ENCODE measurements at regions not wholly inside any gene's neighbourhood (a gene's known extent, or its start where the extent isn't known, plus 50 kb on each side); places are given as distances from the start of the nearest gene placed in this dataset.

DNA sequence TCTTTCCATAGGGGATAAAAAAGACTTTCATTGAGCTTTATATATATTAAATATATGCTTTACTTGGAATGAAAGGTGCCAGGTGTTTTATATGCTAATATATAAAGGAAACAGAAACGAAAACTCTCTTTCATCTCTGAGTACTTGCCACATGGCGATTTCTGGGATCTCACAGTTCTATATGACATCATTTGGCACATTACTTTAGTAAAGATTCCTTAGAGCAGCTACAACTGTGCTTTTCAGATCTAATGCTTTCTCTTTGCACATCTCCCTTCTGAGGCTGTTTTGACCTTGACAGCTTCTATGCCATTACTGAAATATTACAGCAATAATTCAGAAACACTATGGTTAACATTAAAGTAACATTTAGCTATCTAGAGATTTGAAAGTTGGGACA, 1082.9 kb upstream of the CDH2 start:
- intact Hi-C loops (cut with micrococcal nuclease; ENCODE audit: unreplicated experiment), result no loop called here
- no peak overlapping the region for H3K4me3 ChIP-seq (ENCODE audit: low read depth, low read length)
- H3K9me3 ChIP-seq, result no peaks in the 10 kb centered on the region
- H3K36me3 Mint-ChIP-seq (ENCODE audit: insufficient read depth, unreplicated experiment), result no peaks in the 10 kb centered on the region
- H3K36me3 ChIP-seq (ENCODE audit: control insufficient read depth, insufficient read depth, low read length), result no peaks in the 10 kb centered on the region
- no peak overlapping the region for H3K27ac Mint-ChIP-seq (ENCODE audit: unreplicated experiment)
- H3K4me3 Mint-ChIP-seq (ENCODE audit: unreplicated experiment), result no peak overlapping the region
- no peaks in the 10 kb centered on the region for H3K27me3 ChIP-seq (replicated peaks; ENCODE audit: control insufficient read depth, insufficient read depth, low read length)
- no peaks in the 10 kb centered on the region for H3K27me3 Mint-ChIP-seq (ENCODE audit: insufficient read depth, unreplicated experiment)
- H3K9me3 Mint-ChIP-seq (ENCODE audit: unreplicated experiment), result no peaks in the 10 kb centered on the region
- TF ChIP-seq, protein P1, sequence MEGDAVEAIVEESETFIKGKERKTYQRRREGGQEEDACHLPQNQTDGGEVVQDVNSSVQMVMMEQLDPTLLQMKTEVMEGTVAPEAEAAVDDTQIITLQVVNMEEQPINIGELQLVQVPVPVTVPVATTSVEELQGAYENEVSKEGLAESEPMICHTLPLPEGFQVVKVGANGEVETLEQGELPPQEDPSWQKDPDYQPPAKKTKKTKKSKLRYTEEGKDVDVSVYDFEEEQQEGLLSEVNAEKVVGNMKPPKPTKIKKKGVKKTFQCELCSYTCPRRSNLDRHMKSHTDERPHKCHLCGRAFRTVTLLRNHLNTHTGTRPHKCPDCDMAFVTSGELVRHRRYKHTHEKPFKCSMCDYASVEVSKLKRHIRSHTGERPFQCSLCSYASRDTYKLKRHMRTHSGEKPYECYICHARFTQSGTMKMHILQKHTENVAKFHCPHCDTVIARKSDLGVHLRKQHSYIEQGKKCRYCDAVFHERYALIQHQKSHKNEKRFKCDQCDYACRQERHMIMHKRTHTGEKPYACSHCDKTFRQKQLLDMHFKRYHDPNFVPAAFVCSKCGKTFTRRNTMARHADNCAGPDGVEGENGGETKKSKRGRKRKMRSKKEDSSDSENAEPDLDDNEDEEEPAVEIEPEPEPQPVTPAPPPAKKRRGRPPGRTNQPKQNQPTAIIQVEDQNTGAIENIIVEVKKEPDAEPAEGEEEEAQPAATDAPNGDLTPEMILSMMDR (IDR thresholded peaks at IDR 0.05; ENCODE audit: insufficient read depth in 1 of 2, low read depth in 1 of 2, low read length in 1 of 2, severe bottlenecking in 1 of 2, unreplicated experiment in 1 of 2), result no peak
- DNase-seq, result no peak
- CTCF ChIA-PET, result no interaction called here
- POLR2A ChIA-PET, result no interaction called here
- BruUV-seq (replicated peaks), result no TSS peak
- no peaks in the 10 kb centered on the region for H3K4me1 Mint-ChIP-seq (ENCODE audit: low read depth, unreplicated experiment)
- no peaks in the 10 kb centered on the region for H3K4me1 ChIP-seq

DNA sequence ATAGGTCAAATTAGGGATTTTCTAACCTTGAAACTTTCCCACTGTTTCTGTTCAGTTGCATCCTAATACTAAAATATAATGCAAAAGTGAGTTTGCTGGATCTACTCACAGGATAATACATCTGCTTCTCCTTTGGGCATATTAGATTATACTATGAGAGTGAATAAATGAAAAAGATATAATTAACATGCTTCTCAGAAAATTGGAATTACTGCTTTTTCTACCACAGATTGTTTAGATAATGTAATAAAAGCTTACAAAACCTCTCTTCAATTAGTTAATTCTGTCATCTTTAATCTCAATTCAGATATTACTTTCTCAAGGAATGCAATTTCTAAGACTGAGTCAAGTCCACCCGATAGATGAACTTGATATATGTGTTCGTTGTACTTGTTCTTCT, 1077.2 kb upstream of the CDH2 start:
- Histone ChIP-seq H3K36me3 (ENCODE audit: control insufficient read depth, insufficient read depth, low read length) (no peaks in the 10 kb centered on the region), H3K4me3 (ENCODE audit: low read depth, low read length) (no peak overlapping the region), H3K9me3 (no peaks in the 10 kb centered on the region), H3K27me3 (replicated peaks; ENCODE audit: control insufficient read depth, insufficient read depth, low read length) (no peaks in the 10 kb centered on the region), H3K4me1 (no peaks in the 10 kb centered on the region)
- no peaks in the 10 kb centered on the region for H3K27me3 Mint-ChIP-seq (ENCODE audit: insufficient read depth, unreplicated experiment)
- H3K4me1 Mint-ChIP-seq (ENCODE audit: low read depth, unreplicated experiment), result no peaks in the 10 kb centered on the region
- H3K9me3 Mint-ChIP-seq (ENCODE audit: unreplicated experiment), result no peaks in the 10 kb centered on the region
- no TSS peak for BruUV-seq (replicated peaks)
- intact Hi-C loops (cut with micrococcal nuclease; ENCODE audit: unreplicated experiment), result no loop called here
- H3K4me3 Mint-ChIP-seq (ENCODE audit: unreplicated experiment), result no peak overlapping the region
- POLR2A ChIA-PET, result no interaction called here
- TF ChIP-seq, protein P1 (IDR thresholded peaks at IDR 0.05; ENCODE audit: insufficient read depth in 1 of 2, low read depth in 1 of 2, low read length in 1 of 2, severe bottlenecking in 1 of 2, unreplicated experiment in 1 of 2), result no peak
- H3K27ac Mint-ChIP-seq (ENCODE audit: unreplicated experiment), result no peak overlapping the region
- CTCF ChIA-PET, result no interaction called here
- no peak for DNase-seq
- H3K36me3 Mint-ChIP-seq (ENCODE audit: insufficient read depth, unreplicated experiment), result no peaks in the 10 kb centered on the region

DNA sequence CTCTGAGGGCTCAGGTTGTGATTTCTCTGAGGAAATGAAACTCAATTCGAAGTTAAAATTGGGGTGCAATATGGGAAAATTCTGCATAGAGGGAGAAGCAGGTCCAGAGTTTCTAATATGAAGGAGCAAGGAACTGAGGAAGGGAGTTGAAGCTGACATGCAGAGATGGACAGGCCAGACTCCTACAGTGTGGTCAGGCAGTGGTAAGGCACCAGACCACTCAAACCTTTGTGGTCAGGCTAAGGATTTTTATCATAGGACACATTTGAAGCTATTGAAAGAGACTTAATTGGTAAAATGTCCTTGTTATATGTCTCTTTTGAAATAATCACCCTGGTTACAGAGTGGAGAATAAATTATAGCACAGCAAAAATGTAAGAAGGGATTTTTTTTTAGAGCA, 1074.8 kb upstream of the CDH2 start:
- no peak for DNase-seq
- H3K9me3 ChIP-seq, result no peaks in the 10 kb centered on the region
- TF ChIP-seq, protein P1 (IDR thresholded peaks at IDR 0.05; ENCODE audit: insufficient read depth in 1 of 2, low read depth in 1 of 2, low read length in 1 of 2, severe bottlenecking in 1 of 2, unreplicated experiment in 1 of 2), result no peak
- Mint-ChIP-seq H3K27ac (ENCODE audit: unreplicated experiment) (no peak overlapping the region), H3K4me3 (ENCODE audit: unreplicated experiment) (no peak overlapping the region), H3K36me3 (ENCODE audit: insufficient read depth, unreplicated experiment) (no peaks in the 10 kb centered on the region), H3K4me1 (ENCODE audit: low read depth, unreplicated experiment) (no peaks in the 10 kb centered on the region), H3K9me3 (ENCODE audit: unreplicated experiment) (no peaks in the 10 kb centered on the region), H3K27me3 (ENCODE audit: insufficient read depth, unreplicated experiment) (no peaks in the 10 kb centered on the region)
- H3K27me3 ChIP-seq (replicated peaks; ENCODE audit: control insufficient read depth, insufficient read depth, low read length), result no peaks in the 10 kb centered on the region
- intact Hi-C loops (cut with micrococcal nuclease; ENCODE audit: unreplicated experiment), result no loop called here
- H3K36me3 ChIP-seq (ENCODE audit: control insufficient read depth, insufficient read depth, low read length), result no peaks in the 10 kb centered on the region
- H3K4me1 ChIP-seq, result no peaks in the 10 kb centered on the region
- H3K4me3 ChIP-seq (ENCODE audit: low read depth, low read length), result no peak overlapping the region
- CTCF ChIA-PET, result no interaction called here
- no TSS peak for BruUV-seq (replicated peaks)
- POLR2A ChIA-PET, result interaction anchor here (0.6 kb wide), 1 partner anchor 98 kb away, joined by 3 read pairs; no protein-coding TSS in a partner anchor
